Neural progenitor cell (in vitro differentiated cells): ENCODE measurements at regions not wholly inside any gene's neighbourhood (a gene's known extent, or its start where the extent isn't known, plus 50 kb on each side); places are given as distances from the start of the nearest gene placed in this dataset.

Experiments used
- EZH2 ChIP-seq: fragments of 200-600 bp; sonication (generic); IDR thresholded peaks from 2 replicates; pipeline ENCODE4 v1.6.1; 2017; ENCODE audit warnings: antibody characterized with exemption, mild to moderate bottlenecking, moderate library complexity
- TF ChIP-seq, protein P1 (sequence below): fragments of 200-600 bp; sonication (generic); IDR thresholded peaks from 2 replicates; pipeline ENCODE4 v1.5.1; 2017; ENCODE audit warnings: antibody characterized with exemption, mild to moderate bottlenecking

DNA sequence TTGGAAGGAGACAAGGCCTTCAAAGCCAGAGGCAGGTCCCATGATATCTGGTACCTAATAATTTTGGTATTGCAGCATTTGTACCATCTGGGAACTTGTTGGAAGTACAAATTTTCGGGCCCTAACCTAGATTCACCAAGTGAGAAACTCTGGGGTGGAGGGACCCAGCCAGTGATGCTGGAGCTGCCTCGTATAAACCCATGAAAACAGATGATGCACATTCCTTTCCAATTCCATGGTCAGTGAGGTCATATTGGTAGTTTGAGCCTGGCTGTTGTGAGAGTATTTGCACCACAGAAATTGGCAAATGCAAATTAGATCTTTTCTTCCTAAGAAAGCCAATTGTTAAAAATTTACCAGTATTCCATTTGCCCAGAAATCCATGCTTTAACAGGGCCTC is 269.6 kb upstream of the PLXNA2 start:
- no peak for TF ChIP-seq EZH2
- TF ChIP-seq, protein P1, sequence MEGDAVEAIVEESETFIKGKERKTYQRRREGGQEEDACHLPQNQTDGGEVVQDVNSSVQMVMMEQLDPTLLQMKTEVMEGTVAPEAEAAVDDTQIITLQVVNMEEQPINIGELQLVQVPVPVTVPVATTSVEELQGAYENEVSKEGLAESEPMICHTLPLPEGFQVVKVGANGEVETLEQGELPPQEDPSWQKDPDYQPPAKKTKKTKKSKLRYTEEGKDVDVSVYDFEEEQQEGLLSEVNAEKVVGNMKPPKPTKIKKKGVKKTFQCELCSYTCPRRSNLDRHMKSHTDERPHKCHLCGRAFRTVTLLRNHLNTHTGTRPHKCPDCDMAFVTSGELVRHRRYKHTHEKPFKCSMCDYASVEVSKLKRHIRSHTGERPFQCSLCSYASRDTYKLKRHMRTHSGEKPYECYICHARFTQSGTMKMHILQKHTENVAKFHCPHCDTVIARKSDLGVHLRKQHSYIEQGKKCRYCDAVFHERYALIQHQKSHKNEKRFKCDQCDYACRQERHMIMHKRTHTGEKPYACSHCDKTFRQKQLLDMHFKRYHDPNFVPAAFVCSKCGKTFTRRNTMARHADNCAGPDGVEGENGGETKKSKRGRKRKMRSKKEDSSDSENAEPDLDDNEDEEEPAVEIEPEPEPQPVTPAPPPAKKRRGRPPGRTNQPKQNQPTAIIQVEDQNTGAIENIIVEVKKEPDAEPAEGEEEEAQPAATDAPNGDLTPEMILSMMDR, result no peak
